Left lobe of liver (tissue), 2 donors: ENCODE measurements at regions not wholly inside any gene's neighbourhood (a gene's known extent, or its start where the extent isn't known, plus 50 kb on each side); places are given as distances from the start of the nearest gene placed in this dataset.
A peak's percentile ranks its signal among the peaks of the same experiment; 100 is the strongest.
"Not testable (repeated sequence)": the region's sequence is repeated elsewhere in the genome, so short reads cannot be mapped to it uniquely, and the experiment has no call there.

Source experiments
- ATAC-seq: fragments of 200-7000 bp; cut with Tn5 transposase; one replicate; pipeline ENCODE4 v1.9.1; 2020; ENCODE audit warnings: mild to moderate bottlenecking, moderate library complexity
- DNase-seq: peaks from one replicate; pipeline ENCODE4 v3.0.0-alpha.2; 2020; ENCODE audit warnings: low spot score
- donor health status: DM: no; HTN: no; CAD: no; lungs with moderate emphysema.
- donor health status: DM: no; HTN: yes; CAD: no.

GRCh38 chr9:13841746-13842462 is 472.0 kb downstream of the NFIB start:
- no peak for DNase-seq
- no peak for ATAC-seq

GRCh38 chr9:13832446-13832845 is 481.5 kb downstream of the NFIB start:
- ATAC-seq (no peak), DNase-seq (no peak)

GRCh38 chr9:13823026-13823425 is 490.9 kb downstream of the NFIB start:
- ATAC-seq (no peak), DNase-seq (no peak)

GRCh38 chr9:13817754-13818278 is 496.1 kb downstream of the NFIB start:
- ATAC-seq: no peak
- DNase-seq: no peak

- ATAC-seq: no peak
- no peak for DNase-seq
Observed at GRCh38 chr9:13816837-13817236, 497.1 kb downstream of the NFIB start.

- DNase-seq: no peak
- ATAC-seq: no peak
Observed at GRCh38 chr9:13814647-13815400, 499.1 kb downstream of the NFIB start.

GRCh38 chr9:13811876-13812275 is 502.1 kb downstream of the NFIB start:
- no peak for DNase-seq
- ATAC-seq: no peak

- DNase-seq (no peak), ATAC-seq (no peak)
Observed at GRCh38 chr9:13810510-13810909, 503.4 kb downstream of the NFIB start.

GRCh38 chr9:13809401-13809800 is 504.5 kb downstream of the NFIB start:
- DNase-seq (no peak), ATAC-seq (no peak)

- no peak for DNase-seq
- no peak for ATAC-seq
Observed at GRCh38 chr9:13807118-13807517, 506.8 kb downstream of the NFIB start.

- no peak for ATAC-seq
- no peak for DNase-seq
Observed at GRCh38 chr9:13806714-13807113, 507.2 kb downstream of the NFIB start.

GRCh38 chr9:13805546-13805945 is 508.4 kb downstream of the NFIB start:
- DNase-seq (no peak), ATAC-seq (no peak)

- ATAC-seq: no peak
- DNase-seq: no peak
Observed at GRCh38 chr9:13804532-13804931, 509.4 kb downstream of the NFIB start.

- ATAC-seq: no peak
- DNase-seq: no peak
Observed at GRCh38 chr9:13800776-13801175, 513.2 kb downstream of the NFIB start.

- not testable (repeated sequence) for ATAC-seq, DNase-seq
Observed at GRCh38 chr9:13797701-13798100, 516.2 kb downstream of the NFIB start.

- DNase-seq: no peak
- no peak for ATAC-seq
Observed at GRCh38 chr9:13791816-13792215, 512.3 kb upstream of the MPDZ start.

GRCh38 chr9:13790055-13790454 is 510.6 kb upstream of the MPDZ start:
- DNase-seq (no peak), ATAC-seq (no peak)

- ATAC-seq: peak; percentile 83
Observed at GRCh38 chr9:13787234-13787833, 507.8 kb upstream of the MPDZ start.

GRCh38 chr9:13786711-13787110 is 507.2 kb upstream of the MPDZ start:
- DNase-seq (no peak), ATAC-seq (no peak)

More at GRCh38 chr9:13787234-13787833, 507.8 kb upstream of the MPDZ start:
- DNase-seq: no peak

GRCh38 chr9:13786131-13786530 is 506.6 kb upstream of the MPDZ start:
- DNase-seq (no peak), ATAC-seq (no peak)

GRCh38 chr9:13779106-13779505 is 499.6 kb upstream of the MPDZ start:
- no peak for DNase-seq
- ATAC-seq: no peak

- DNase-seq: no peak
- no peak for ATAC-seq
Observed at GRCh38 chr9:13778631-13779030, 499.1 kb upstream of the MPDZ start.
